ENCODE measurements at regions not wholly inside any gene's neighbourhood (a gene's known extent, or its start where the extent isn't known, plus 50 kb on each side); places are given as distances from the start of the nearest gene placed in this dataset.

DNA sequence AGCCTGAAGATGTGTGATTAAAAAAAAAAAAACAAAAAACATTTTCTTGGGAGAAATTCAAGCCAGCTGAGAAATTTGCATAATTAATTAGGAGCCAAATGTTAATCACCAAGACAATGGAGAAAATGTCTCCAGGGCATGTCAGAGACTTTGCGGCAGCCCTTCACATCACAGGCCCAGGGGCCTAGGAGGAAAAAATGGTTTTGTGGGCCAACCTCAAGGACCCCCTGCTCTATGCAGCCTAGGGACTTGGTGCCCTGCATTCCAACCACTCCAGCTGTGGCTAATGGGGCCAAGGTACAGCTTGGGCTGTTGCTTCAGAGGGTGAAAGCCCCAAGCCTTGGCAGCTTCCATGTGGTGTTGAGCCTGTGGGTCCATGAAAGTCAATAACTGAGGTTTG lies 241.9 kb upstream of the THUMPD2 start (continued):
- TF ChIP-seq, protein P1, sequence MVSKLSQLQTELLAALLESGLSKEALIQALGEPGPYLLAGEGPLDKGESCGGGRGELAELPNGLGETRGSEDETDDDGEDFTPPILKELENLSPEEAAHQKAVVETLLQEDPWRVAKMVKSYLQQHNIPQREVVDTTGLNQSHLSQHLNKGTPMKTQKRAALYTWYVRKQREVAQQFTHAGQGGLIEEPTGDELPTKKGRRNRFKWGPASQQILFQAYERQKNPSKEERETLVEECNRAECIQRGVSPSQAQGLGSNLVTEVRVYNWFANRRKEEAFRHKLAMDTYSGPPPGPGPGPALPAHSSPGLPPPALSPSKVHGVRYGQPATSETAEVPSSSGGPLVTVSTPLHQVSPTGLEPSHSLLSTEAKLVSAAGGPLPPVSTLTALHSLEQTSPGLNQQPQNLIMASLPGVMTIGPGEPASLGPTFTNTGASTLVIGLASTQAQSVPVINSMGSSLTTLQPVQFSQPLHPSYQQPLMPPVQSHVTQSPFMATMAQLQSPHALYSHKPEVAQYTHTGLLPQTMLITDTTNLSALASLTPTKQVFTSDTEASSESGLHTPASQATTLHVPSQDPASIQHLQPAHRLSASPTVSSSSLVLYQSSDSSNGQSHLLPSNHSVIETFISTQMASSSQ (IDR thresholded peaks at IDR 0.05; ENCODE audit: low read depth) = no peak
- TF ChIP-seq, protein P1 (CRISPR knock-in tag; IDR thresholded peaks at IDR 0.05; ENCODE audit: borderline replicate concordance) = no peak
- TF ChIP-seq, protein P2, sequence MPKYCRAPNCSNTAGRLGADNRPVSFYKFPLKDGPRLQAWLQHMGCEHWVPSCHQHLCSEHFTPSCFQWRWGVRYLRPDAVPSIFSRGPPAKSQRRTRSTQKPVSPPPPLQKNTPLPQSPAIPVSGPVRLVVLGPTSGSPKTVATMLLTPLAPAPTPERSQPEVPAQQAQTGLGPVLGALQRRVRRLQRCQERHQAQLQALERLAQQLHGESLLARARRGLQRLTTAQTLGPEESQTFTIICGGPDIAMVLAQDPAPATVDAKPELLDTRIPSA (CRISPR knock-in tag; IDR thresholded peaks at IDR 0.05; ENCODE audit: borderline replicate concordance) = no peak
- TF ChIP-seq, protein P3, sequence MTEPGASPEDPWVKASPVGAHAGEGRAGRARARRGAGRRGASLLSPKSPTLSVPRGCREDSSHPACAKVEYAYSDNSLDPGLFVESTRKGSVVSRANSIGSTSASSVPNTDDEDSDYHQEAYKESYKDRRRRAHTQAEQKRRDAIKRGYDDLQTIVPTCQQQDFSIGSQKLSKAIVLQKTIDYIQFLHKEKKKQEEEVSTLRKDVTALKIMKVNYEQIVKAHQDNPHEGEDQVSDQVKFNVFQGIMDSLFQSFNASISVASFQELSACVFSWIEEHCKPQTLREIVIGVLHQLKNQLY (CRISPR knock-in tag; IDR thresholded peaks at IDR 0.05) = no peak
- TF ChIP-seq ARNTL (CRISPR knock-in tag; IDR thresholded peaks at IDR 0.05) = no peak
- TF ChIP-seq HDAC1 (CRISPR knock-in tag; IDR thresholded peaks at IDR 0.05) = no peak

DNA sequence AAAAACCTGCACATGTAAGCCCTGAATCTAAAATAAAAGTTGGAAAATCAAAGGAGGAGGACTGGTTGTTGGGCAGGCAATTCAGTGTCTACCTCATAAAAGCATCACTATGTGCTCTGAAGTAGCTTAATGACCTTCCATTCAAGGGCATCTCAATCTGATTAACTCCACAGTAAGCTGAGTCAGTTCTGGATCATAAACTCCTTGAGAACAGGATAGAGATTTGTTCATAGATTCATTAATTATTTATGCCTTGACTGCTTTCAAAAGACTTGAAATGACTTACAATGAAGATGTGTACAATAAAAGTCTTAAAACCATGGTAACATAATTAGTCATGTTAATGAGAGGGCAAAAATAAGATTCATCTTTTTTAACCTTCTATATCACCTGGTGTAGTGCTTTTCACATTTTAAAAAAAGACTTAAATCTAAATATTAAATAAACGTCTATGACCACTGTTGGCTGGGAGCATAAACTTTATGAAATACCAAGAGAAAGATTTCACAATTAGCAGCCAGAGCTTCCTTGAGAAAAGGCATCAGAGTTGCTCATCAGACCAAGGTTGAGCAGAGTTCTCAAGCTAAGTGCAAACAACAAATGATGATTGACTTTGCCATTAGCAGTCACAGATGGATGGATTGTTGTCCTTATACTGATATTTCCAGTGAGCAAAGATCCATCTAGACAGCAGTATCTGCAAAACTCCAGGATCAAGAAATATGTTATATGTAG lies 237.3 kb upstream of the THUMPD2 start:
- no peaks in the 10 kb centered on the region for H4K20me1 ChIP-seq (ENCODE audit: insufficient read depth, low read length)
- no peak for TF ChIP-seq RBM39 (IDR thresholded peaks at IDR 0.05; ENCODE audit: low read depth, low read length, poor library complexity, severe bottlenecking)
- no peak for TF ChIP-seq ZKSCAN8 (CRISPR knock-in tag; IDR thresholded peaks at IDR 0.05; ENCODE audit: borderline replicate concordance)
- TF ChIP-seq AGO2 (optimal IDR thresholded peaks at IDR 0.05; ENCODE audit: low read depth, low read length) = no peak

More for the DNA sequence above, 237.3 kb upstream of the THUMPD2 start:
- no peak overlapping the region for H3K4me2 ChIP-seq (ENCODE audit: low read depth, low read length)
- no peaks in the 10 kb centered on the region for H3K36me3 ChIP-seq (replicated peaks in 1 of 2; ENCODE audit: control insufficient read depth in 1 of 2, insufficient read depth in 2 of 2, low read length in 2 of 2)
- H3K79me2 ChIP-seq (ENCODE audit: insufficient read depth, low read length) = no peaks in the 10 kb centered on the region
- H3K9me3 ChIP-seq (ENCODE audit: low read length) = peaks cover 16% of the 10 kb centered on the region
- POLR2A ChIA-PET = no interaction called here
- BruUV-seq (replicated peaks) = no TSS peak
- no peaks in the 10 kb centered on the region for H3K27me3 ChIP-seq (ENCODE audit: control insufficient read depth in 1 of 2, insufficient read depth in 2 of 2, low read length in 2 of 2)
- no peak overlapping the region for H3K27ac ChIP-seq (ENCODE audit: extremely low read length, insufficient read depth, low read length)
- H3K9ac ChIP-seq (ENCODE audit: insufficient read depth, low read depth, low read length) = no peak overlapping the region
- CTCF ChIA-PET (ENCODE audit: low intra/inter-chr PET ratio, low total read pairs) = no interaction called here
- in situ Hi-C loops (cut with HindIII; ENCODE audit: extremely low pct_ligation_motif_present, low pct_unique_long_range_greater_than_20kb) = no loop called here
- intact Hi-C loops (cut with micrococcal nuclease; ENCODE audit: unreplicated experiment) = no loop called here
- DNase-seq (ENCODE audit: low spot score) (no peak), ATAC-seq (no peak), FAIRE-seq (no peak)
- 0% methylated on average over 1 of the region's 1 CpG for WGBS (ENCODE audit: low lambda C conversion rate)
- no peak overlapping the region for H3K4me3 ChIP-seq (replicated peaks in 1 of 3; ENCODE audit: insufficient read depth in 1 of 3, low read depth in 2 of 3, low read length in 3 of 3)
- no peak overlapping the region for H2AFZ ChIP-seq (ENCODE audit: low read length)
- no peaks in the 10 kb centered on the region for H3K4me1 ChIP-seq (ENCODE audit: insufficient read depth, low read length)

Measured in HepG2 (cell line).